GM12873 (cell line): ENCODE measurements at regions not wholly inside any gene's neighbourhood (a gene's known extent, or its start where the extent isn't known, plus 50 kb on each side); places are given as distances from the start of the nearest gene placed in this dataset.

Experiments
- TF ChIP-seq, protein P1 (sequence below): IDR thresholded peaks from 2 replicates; pipeline ENCODE4 v1.5.1; 2012; ENCODE audit warnings: low read depth, mild to moderate bottlenecking, moderate library complexity, low read length, control low read depth; ENCODE audit not compliant: insufficient read depth; ENCODE audit errors: missing control alignments

GRCh38 chr5:60521376-60522291, 178.3 kb downstream of the DEPDC1B start:
- TF ChIP-seq, protein P1, sequence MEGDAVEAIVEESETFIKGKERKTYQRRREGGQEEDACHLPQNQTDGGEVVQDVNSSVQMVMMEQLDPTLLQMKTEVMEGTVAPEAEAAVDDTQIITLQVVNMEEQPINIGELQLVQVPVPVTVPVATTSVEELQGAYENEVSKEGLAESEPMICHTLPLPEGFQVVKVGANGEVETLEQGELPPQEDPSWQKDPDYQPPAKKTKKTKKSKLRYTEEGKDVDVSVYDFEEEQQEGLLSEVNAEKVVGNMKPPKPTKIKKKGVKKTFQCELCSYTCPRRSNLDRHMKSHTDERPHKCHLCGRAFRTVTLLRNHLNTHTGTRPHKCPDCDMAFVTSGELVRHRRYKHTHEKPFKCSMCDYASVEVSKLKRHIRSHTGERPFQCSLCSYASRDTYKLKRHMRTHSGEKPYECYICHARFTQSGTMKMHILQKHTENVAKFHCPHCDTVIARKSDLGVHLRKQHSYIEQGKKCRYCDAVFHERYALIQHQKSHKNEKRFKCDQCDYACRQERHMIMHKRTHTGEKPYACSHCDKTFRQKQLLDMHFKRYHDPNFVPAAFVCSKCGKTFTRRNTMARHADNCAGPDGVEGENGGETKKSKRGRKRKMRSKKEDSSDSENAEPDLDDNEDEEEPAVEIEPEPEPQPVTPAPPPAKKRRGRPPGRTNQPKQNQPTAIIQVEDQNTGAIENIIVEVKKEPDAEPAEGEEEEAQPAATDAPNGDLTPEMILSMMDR = peak; percentile 31

- TF ChIP-seq, protein P1 = no peak
Measured at GRCh38 chr5:60520451-60521227, 179.3 kb downstream of the DEPDC1B start.

GRCh38 chr5:60519372-60519771, 180.6 kb downstream of the DEPDC1B start:
- TF ChIP-seq, protein P1 = no peak

GRCh38 chr5:60517850-60518249, 182.1 kb downstream of the DEPDC1B start:
- TF ChIP-seq, protein P1 = no peak

GRCh38 chr5:60517094-60517694, 182.8 kb downstream of the DEPDC1B start:
- TF ChIP-seq, protein P1 = no peak

DNA sequence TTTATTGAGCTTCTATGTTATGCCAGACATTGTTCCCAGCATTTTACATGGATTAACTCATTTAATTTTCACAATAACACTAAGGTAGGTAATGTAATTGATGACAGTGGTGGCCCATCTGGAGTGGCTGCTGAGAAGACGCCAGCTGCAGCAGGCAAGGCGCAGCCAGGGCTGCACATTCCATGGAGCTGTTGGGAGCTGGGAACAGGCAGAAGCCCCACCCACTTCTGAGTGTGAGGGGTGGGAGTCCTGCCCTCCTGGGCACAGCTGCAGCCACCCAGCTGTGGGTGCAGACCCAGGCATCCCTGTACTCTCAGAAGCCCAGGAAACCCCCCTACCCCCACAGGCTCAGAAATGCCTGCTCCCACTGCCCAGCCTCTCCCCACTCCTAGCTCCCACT, 183.3 kb downstream of the DEPDC1B start:
- TF ChIP-seq, protein P1 = no peak

GRCh38 chr5:60514152-60514551, 185.8 kb downstream of the DEPDC1B start:
- TF ChIP-seq, protein P1 = no peak
